GM18498 (cell line): ENCODE measurements at regions not wholly inside any gene's neighbourhood (a gene's known extent, or its start where the extent isn't known, plus 50 kb on each side); places are given as distances from the start of the nearest gene placed in this dataset.
"Not testable (repeated sequence)": the region's sequence is repeated elsewhere in the genome, so short reads cannot be mapped to it uniquely, and the experiment has no call there.

ENCODE experiments used
- ATAC-seq: cut with Tn5 transposase; IDR thresholded peaks from one replicate; pipeline ENCODE4 v1.9.1; 2021; ENCODE audit warnings: mild to moderate bottlenecking, moderate library complexity; ENCODE audit not compliant: unreplicated experiment

- no peak for ATAC-seq
Measured at GRCh38 chr9:79395228-79395627, 176.5 kb upstream of the TLE4 start.

- ATAC-seq: no peak
Measured at GRCh38 chr9:79395755-79396154, 176.0 kb upstream of the TLE4 start.

DNA sequence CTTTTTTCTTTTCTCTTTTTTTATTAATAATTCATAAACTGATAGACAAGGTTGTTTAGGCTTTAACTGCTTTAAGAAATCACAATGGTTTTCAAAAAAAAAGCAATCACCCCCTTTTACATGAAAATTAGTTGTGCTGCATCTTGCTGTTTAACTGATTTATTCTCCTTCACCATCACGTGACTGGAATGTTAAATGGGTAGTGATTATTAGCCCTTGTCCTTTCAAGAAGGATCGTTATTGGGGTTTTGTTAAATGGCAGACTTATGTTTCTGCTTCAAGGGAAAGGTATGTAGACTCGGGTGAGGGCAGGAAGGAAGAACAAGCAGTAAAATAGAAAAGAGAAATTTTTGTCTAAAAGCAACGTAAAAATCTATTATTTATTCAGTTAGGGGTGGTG is 175.6 kb upstream of the TLE4 start:
- ATAC-seq: no peak

DNA sequence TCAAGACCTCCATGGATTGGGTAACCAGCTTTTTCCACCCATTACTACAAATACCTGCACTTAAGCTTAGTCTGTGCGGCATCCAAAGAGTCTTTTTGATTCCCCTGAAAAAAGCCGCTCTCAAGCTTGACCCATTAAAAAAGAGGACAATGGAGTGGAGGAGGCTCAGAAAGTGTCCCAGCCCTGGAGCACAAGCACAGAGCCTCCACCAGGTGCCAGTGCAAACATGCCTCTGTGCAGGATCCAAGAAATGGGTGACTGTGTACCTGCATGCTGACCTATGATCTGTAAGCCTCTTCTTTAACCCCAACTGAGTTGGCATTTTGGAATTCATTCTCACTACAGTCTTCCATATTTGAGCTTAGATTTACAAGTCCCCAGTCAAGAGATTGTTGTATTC is 168.3 kb upstream of the TLE4 start:
- ATAC-seq: no peak

- ATAC-seq: no peak
Measured at GRCh38 chr9:79408200-79408599, 163.6 kb upstream of the TLE4 start.

- ATAC-seq: no peak
Measured at GRCh38 chr9:79408617-79409016, 163.1 kb upstream of the TLE4 start.

DNA sequence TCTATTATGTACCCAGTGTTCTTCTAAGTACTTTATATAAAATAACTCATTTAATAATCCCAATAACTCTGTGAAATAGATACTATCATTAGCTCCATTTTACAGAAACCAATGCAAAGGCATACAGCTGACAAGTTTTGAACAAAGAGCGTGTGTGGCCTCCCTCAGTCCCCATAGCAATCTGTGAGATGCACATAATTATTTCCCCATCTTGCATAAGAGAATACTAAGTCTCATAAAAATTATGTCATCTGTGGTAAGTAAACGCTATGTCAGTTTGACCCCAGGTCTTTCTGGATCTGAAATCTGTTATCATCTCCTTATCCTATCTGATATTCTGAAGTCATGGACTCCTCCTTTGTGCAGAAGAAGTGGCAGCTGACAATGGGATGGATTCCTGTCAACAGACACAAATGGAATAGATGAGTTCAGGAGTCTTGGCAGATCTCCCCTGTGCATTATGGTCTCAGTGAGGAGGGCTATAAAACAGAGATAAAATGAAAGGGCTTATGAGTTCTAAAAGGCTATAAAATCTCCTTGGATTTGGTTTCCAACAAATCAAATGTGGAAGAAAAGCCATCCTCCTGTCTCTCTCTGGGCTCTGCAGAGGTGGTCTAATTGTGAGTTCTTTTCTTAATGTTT is 162.5 kb upstream of the TLE4 start:
- no peak for ATAC-seq

- ATAC-seq: no peak
Measured at GRCh38 chr9:79425840-79426239, 145.9 kb upstream of the TLE4 start.

GRCh38 chr9:79428422-79428821 is 143.3 kb upstream of the TLE4 start:
- no peak for ATAC-seq

GRCh38 chr9:79430619-79431018 is 141.1 kb upstream of the TLE4 start:
- no peak for ATAC-seq

GRCh38 chr9:79431019-79431679 is 140.6 kb upstream of the TLE4 start:
- no peak for ATAC-seq

- no peak for ATAC-seq
Measured at GRCh38 chr9:79432485-79432884, 139.3 kb upstream of the TLE4 start.

DNA sequence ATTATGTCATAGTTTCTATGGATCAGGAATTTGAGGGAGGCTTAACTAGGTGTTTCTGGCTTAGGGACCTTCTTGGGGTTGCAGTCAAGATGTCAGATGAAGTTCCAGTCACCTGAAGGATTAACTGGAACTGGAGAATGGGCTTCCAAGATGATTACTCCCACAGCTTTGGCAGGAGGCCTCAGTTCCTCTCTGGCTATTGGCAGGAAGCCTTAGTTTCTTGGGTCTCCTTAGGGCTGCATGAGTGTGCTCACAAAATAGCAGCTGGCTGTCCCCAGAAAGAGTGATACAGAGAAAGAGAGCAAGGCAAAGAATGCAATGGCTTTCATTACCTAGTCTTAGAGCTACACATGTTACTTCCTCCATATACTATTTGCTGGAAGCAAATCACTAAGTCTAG is 138.1 kb upstream of the TLE4 start:
- ATAC-seq: no peak

DNA sequence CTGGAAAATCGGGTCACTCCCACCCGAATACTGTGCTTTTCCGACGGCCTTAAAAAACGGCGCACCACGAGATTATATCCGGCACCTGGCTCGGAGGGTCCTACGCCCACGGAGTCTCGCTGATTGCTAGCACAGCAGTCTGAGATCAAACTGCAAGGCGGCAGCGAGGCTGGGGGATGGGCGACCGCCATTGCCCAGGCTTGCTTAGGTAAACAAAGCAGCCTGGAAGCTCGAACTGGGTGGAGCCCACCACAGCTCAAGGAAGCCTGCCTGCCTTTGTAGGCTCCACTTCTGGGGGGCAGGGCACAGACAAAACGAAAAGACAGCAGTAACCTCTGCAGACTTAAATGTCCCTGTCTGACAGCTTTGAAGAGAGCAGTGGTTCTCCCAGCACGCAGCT is 132.5 kb upstream of the TLE4 start:
- not testable (repeated sequence) for ATAC-seq

- ATAC-seq: no peak
Measured at GRCh38 chr9:79446523-79447307, 125.0 kb upstream of the TLE4 start.

- ATAC-seq: no peak
Measured at GRCh38 chr9:79447308-79447605, 124.5 kb upstream of the TLE4 start.

- no peak for ATAC-seq
Measured at GRCh38 chr9:79447762-79448161, 124.0 kb upstream of the TLE4 start.

GRCh38 chr9:79452265-79452664 is 119.5 kb upstream of the TLE4 start:
- no peak for ATAC-seq

DNA sequence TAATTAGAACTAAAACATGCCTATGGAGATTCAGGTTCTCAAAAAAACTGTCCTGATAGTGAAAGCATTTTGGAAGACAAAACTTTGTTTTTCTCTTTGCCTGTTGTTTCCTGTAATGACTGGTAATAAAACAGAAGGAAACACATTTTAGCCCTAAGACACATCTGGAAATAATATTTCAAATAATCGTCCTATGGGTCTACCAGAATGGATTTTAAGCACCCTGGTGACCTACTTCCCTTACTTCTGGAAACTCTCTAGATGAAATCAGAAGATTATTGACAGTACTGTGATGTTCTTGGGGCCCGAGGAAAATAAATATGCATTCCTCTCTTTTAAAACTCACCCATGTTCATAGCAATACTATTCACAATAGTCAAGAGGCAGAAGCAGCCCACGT is 110.1 kb upstream of the TLE4 start:
- ATAC-seq: no peak

DNA sequence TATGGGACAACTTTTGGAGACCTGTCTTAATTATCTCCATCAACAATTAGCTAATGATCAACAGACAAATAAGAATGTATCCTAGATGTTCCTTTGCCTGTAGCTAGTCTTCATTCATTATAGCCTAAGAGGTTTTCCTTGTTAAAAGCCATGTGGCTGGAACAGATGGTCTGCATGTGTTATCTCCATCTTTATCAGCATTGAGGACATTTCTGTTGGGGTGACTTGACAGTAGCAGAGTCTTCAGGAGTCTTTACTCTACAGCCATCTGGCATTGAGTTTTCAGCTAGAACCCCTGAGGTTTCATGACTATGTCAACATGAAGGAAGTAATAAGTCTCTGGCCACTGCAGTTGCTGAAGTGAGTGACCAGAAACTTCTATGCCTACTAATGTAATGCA is 106.6 kb upstream of the TLE4 start:
- ATAC-seq: no peak

DNA sequence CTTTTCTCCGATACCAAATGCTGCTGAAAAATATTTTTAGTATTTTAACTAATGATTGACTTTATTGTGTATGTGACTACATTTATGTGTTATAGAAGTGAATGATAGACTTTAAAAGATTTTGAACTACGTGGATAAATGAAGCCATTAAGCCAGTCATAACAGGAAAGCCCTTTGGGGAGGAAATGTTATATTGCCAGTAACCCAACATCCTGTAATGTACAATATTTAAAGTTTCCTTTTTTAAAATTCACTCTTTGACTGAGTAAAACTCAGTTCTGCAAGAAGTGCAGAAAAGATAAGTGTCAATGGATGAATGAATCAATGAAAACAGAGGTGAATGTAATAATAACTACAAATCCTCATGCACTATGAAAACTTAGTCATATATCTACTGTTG is 102.6 kb upstream of the TLE4 start:
- no peak for ATAC-seq

DNA sequence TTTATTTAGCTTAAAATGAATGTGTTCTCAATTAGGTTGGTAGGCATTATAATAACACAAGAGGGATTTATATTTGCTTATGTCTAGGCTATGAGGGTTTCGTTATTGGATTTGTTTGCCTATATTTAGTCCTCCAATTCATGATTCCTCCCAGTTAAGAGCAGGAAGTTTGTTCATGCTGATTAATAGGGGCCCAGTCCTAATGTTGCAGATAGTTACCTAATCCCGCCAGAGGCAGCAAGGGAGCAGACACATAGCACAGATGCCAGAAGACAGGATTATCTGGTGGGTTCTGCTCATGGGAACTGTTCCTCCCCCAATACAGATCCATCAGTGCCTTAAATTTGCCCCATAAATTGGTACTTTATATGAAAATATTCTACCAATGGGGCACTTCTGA is 100.8 kb upstream of the TLE4 start:
- ATAC-seq: no peak
